ENCODE measurements at regions not wholly inside any gene's neighbourhood (a gene's known extent, or its start where the extent isn't known, plus 50 kb on each side); places are given as distances from the start of the nearest gene placed in this dataset.
A peak's percentile ranks its signal among the peaks of the same experiment; 100 is the strongest.

GRCh38 chr4:84166486-84166885 lies 332.6 kb downstream of the NKX6-1 start:
- 52 to 55% methylated on average over 1 of the region's 1 CpG for WGBS, 2 experiments (ENCODE audit: low coverage in 1 of 2, low lambda C conversion rate in 2 of 2, missing lambda C conversion rate in 2 of 2)

GRCh38 chr4:84164201-84164600 lies 334.9 kb downstream of the NKX6-1 start:
- Histone ChIP-seq H3K9ac (no peak overlapping the region), H2AFZ (no peak overlapping the region), H3K27ac (no peak overlapping the region), H3K4me2 (ENCODE audit: unreplicated experiment) (no peak overlapping the region), H3F3A (ENCODE audit: insufficient read depth) (no peaks in the 10 kb centered on the region), H3K9me3 (ENCODE audit: low read depth) (no peaks in the 10 kb centered on the region), H3K27me3 (replicated peaks; ENCODE audit: insufficient read depth) (peaks cover 19% of the 10 kb centered on the region; the same call in 1 of the 2 replicates), H3K79me2 (ENCODE audit: insufficient read depth) (no peaks in the 10 kb centered on the region), H3K9me2 (ENCODE audit: insufficient read depth) (no peaks in the 10 kb centered on the region), H3K36me3 (ENCODE audit: low read depth) (no peaks in the 10 kb centered on the region), H4K20me1 (ENCODE audit: insufficient read depth) (no peaks in the 10 kb centered on the region), H3K4me1 (ENCODE audit: insufficient read depth) (no peaks in the 10 kb centered on the region), H3K4me3 (no peak overlapping the region)
- no peak for TF ChIP-seq EZH2phosphoT487 (IDR thresholded peaks at IDR 0.05; ENCODE audit: insufficient read depth, low read depth)
- in situ Hi-C loops (cut with MboI): no loop called here
- DNase-seq: no peak
- 39 to 47% methylated on average over 4 of the region's 4 CpGs for WGBS, 2 experiments (ENCODE audit: low coverage in 1 of 2, low lambda C conversion rate in 2 of 2, missing lambda C conversion rate in 2 of 2)

More at GRCh38 chr4:84166486-84166885, 332.6 kb downstream of the NKX6-1 start:
- Histone ChIP-seq H3F3A (ENCODE audit: insufficient read depth) (no peaks in the 10 kb centered on the region), H3K4me3 (no peak overlapping the region), H3K36me3 (ENCODE audit: low read depth) (no peaks in the 10 kb centered on the region), H3K4me1 (ENCODE audit: insufficient read depth) (no peaks in the 10 kb centered on the region), H2AFZ (no peak overlapping the region), H3K9ac (no peak overlapping the region), H3K27ac (no peak overlapping the region), H3K4me2 (ENCODE audit: unreplicated experiment) (no peak overlapping the region), H3K9me2 (ENCODE audit: insufficient read depth) (no peaks in the 10 kb centered on the region), H3K27me3 (replicated peaks; ENCODE audit: insufficient read depth) (peaks cover 4% of the 10 kb centered on the region; the same call in 1 of the 2 replicates), H4K20me1 (ENCODE audit: insufficient read depth) (no peaks in the 10 kb centered on the region), H3K9me3 (ENCODE audit: low read depth) (no peaks in the 10 kb centered on the region), H3K79me2 (ENCODE audit: insufficient read depth) (no peaks in the 10 kb centered on the region)
- in situ Hi-C loops (cut with MboI): no loop called here
- DNase-seq: no peak
- TF ChIP-seq EZH2phosphoT487 (IDR thresholded peaks at IDR 0.05; ENCODE audit: insufficient read depth, low read depth) (no peak), EZH2 (IDR thresholded peaks at IDR 0.05; ENCODE audit: insufficient read depth, poor library complexity, severe bottlenecking) (no peak)

GRCh38 chr4:84159762-84160161 lies 339.3 kb downstream of the NKX6-1 start:
- H3K4me1 ChIP-seq (ENCODE audit: insufficient read depth): no peaks in the 10 kb centered on the region
- H3K36me3 ChIP-seq (ENCODE audit: low read depth): no peaks in the 10 kb centered on the region
- H3K9me3 ChIP-seq (ENCODE audit: low read depth): no peaks in the 10 kb centered on the region
- peaks cover 32% of the 10 kb centered on the region for H3K27me3 ChIP-seq (replicated peaks; ENCODE audit: insufficient read depth)
- H2AFZ ChIP-seq: no peak overlapping the region
- H3K4me3 ChIP-seq: no peak overlapping the region
- no peak overlapping the region for H3K27ac ChIP-seq
- H3F3A ChIP-seq (ENCODE audit: insufficient read depth): no peaks in the 10 kb centered on the region
- no peaks in the 10 kb centered on the region for H4K20me1 ChIP-seq (ENCODE audit: insufficient read depth)
- H3K9ac ChIP-seq: no peak overlapping the region
- H3K79me2 ChIP-seq (ENCODE audit: insufficient read depth): no peaks in the 10 kb centered on the region
- DNase-seq: peak; percentile 4
- no peak for TF ChIP-seq EZH2phosphoT487 (IDR thresholded peaks at IDR 0.05; ENCODE audit: insufficient read depth, low read depth)
- no peak for TF ChIP-seq EZH2 (IDR thresholded peaks at IDR 0.05; ENCODE audit: insufficient read depth, poor library complexity, severe bottlenecking)
- WGBS, 2 experiments (ENCODE audit: low coverage in 1 of 2, low lambda C conversion rate in 2 of 2, missing lambda C conversion rate in 2 of 2): 1% methylated on average over 5 of the region's 5 CpGs
- H3K4me2 ChIP-seq (ENCODE audit: unreplicated experiment): no peak overlapping the region
- in situ Hi-C loops (cut with MboI): no loop called here
- H3K9me2 ChIP-seq (ENCODE audit: insufficient read depth): no peaks in the 10 kb centered on the region

GRCh38 chr4:84158670-84159069 lies 340.4 kb downstream of the NKX6-1 start:
- no peak overlapping the region for H2AFZ ChIP-seq
- H3K4me1 ChIP-seq (ENCODE audit: insufficient read depth): no peaks in the 10 kb centered on the region
- in situ Hi-C loops (cut with MboI): no loop called here
- H3K79me2 ChIP-seq (ENCODE audit: insufficient read depth): no peaks in the 10 kb centered on the region
- no peaks in the 10 kb centered on the region for H3K9me3 ChIP-seq (ENCODE audit: low read depth)
- no peak overlapping the region for H3K4me3 ChIP-seq
- H3K27ac ChIP-seq: no peak overlapping the region
- WGBS, 2 experiments (ENCODE audit: low coverage in 1 of 2, low lambda C conversion rate in 2 of 2, missing lambda C conversion rate in 2 of 2): 61% methylated on average over 5 of the region's 5 CpGs
- H3F3A ChIP-seq (ENCODE audit: insufficient read depth): no peaks in the 10 kb centered on the region
- H3K36me3 ChIP-seq (ENCODE audit: low read depth): no peaks in the 10 kb centered on the region
- no peak overlapping the region for H3K9ac ChIP-seq
- DNase-seq: no peak
- no peaks in the 10 kb centered on the region for H3K9me2 ChIP-seq (ENCODE audit: insufficient read depth)
- TF ChIP-seq EZH2 (IDR thresholded peaks at IDR 0.05; ENCODE audit: insufficient read depth, poor library complexity, severe bottlenecking): no peak
- no peak for TF ChIP-seq EZH2phosphoT487 (IDR thresholded peaks at IDR 0.05; ENCODE audit: insufficient read depth, low read depth)
- no peaks in the 10 kb centered on the region for H4K20me1 ChIP-seq (ENCODE audit: insufficient read depth)
- H3K27me3 ChIP-seq (replicated peaks; ENCODE audit: insufficient read depth): peaks cover 35% of the 10 kb centered on the region
- H3K4me2 ChIP-seq (ENCODE audit: unreplicated experiment): no peak overlapping the region

- no peaks in the 10 kb centered on the region for H3K4me1 ChIP-seq (ENCODE audit: insufficient read depth)
- H3K9me3 ChIP-seq (ENCODE audit: low read depth): no peaks in the 10 kb centered on the region
- H4K20me1 ChIP-seq (ENCODE audit: insufficient read depth): no peaks in the 10 kb centered on the region
- H2AFZ ChIP-seq: no peak overlapping the region
- peaks cover 5% of the 10 kb centered on the region; the same call in 1 of the 2 replicates for H3K27me3 ChIP-seq (replicated peaks; ENCODE audit: insufficient read depth)
- H3K4me2 ChIP-seq (ENCODE audit: unreplicated experiment): no peak overlapping the region
- no peak overlapping the region for H3K4me3 ChIP-seq
- in situ Hi-C loops (cut with MboI): no loop called here
- no peak for DNase-seq
- TF ChIP-seq EZH2 (IDR thresholded peaks at IDR 0.05; ENCODE audit: insufficient read depth, poor library complexity, severe bottlenecking) (no peak), EZH2phosphoT487 (IDR thresholded peaks at IDR 0.05; ENCODE audit: insufficient read depth, low read depth) (no peak)
- no peaks in the 10 kb centered on the region for H3K79me2 ChIP-seq (ENCODE audit: insufficient read depth)
- no peaks in the 10 kb centered on the region for H3K36me3 ChIP-seq (ENCODE audit: low read depth)
- no peak overlapping the region for H3K9ac ChIP-seq
- H3K27ac ChIP-seq: no peak overlapping the region
- 14% methylated on average over 2 of the region's 2 CpGs for WGBS, 2 experiments (ENCODE audit: low coverage in 1 of 2, low lambda C conversion rate in 2 of 2, missing lambda C conversion rate in 2 of 2)
- H3K9me2 ChIP-seq (ENCODE audit: insufficient read depth): no peaks in the 10 kb centered on the region
- no peaks in the 10 kb centered on the region for H3F3A ChIP-seq (ENCODE audit: insufficient read depth)
Measured at GRCh38 chr4:84151574-84151973, 347.5 kb downstream of the NKX6-1 start.
